GM18505 (cell line): ENCODE measurements at regions not wholly inside any gene's neighbourhood (a gene's known extent, or its start where the extent isn't known, plus 50 kb on each side); places are given as distances from the start of the nearest gene placed in this dataset.

Experiments
- ATAC-seq: cut with Tn5 transposase; IDR thresholded peaks from one replicate; pipeline ENCODE4 v1.9.1; 2021; ENCODE audit not compliant: unreplicated experiment
- POLR2A ChIP-seq: IDR thresholded peaks from 4 replicates; pipeline ENCODE4 v1.6.1; 2011; ENCODE audit warnings: borderline replicate concordance; ENCODE audit not compliant: insufficient read depth, insufficient read length; ENCODE audit errors: extremely low read depth

DNA sequence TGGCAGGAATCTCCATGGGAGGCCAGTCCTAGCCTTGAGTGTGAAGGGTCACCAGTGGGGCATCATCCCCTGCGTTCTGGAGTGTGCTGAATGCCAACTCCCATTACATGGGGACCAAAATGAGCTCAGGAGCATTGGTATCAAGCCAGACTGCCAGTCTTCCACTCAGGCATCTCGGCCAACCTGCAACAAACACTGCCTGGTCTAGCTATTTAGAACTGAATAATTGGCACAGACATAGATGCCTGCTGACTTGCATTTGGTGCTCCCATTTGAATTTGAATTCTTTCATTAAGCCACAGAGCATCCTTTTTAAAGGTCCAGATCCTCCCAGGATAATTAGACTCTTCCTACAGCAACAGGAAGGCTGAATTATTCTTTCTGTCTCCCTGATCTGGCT, 116.6 kb upstream of the ABCA1 start:
- no peak for TF ChIP-seq POLR2A
- ATAC-seq = no peak

DNA sequence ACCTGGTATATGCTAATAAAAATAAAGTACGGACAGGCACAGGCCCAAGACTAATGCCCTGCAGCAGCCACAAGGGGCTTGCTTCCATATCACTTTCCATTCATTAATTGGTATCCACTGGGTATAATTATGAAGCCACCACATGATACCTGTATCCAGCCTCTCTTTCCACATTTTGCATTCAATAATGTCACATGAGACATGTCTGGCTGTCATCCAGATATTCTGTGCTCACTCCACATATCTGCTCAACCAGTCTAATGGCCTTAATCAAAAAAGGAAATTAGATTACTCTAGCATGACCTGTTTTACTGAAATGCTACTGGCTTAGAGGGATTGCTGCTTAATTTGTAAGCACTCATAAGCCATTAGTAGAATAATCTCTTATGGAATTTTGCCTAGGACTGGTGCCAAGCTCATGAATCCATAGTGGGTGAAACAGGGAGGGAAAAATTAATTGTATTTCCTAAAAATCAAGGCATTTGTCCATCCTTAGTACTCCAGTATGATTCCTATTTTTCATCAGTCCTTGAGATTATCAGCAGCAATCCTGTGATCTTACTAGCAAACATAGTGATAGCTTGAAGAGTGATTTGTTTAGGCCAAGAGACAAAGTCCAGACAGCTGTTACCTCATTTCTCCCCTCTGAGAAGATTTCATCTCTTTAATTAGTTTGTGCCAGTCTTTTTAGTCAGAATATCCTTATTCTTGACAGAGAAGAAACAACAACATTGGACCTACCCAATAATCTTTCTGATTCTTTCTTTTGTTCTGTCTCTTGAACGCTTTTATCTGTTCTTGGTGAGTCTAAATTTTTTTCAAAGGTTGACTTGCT, 119.2 kb upstream of the ABCA1 start:
- no peak for TF ChIP-seq POLR2A
- no peak for ATAC-seq

DNA sequence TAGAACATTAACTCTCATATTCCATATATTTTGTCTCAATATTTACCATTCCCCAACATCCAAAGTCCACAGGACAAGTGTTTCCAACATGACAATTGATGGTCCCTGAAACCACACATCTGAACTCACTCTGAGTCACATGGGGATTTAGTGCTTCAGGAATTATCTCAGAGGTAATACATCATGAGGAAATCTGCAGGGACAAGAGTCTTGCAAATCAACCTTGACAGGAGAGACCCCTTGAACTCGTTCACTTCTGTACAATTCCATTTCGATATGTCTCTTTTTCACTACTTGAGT, 119.7 kb upstream of the ABCA1 start:
- no peak for ATAC-seq
- TF ChIP-seq POLR2A = no peak

DNA sequence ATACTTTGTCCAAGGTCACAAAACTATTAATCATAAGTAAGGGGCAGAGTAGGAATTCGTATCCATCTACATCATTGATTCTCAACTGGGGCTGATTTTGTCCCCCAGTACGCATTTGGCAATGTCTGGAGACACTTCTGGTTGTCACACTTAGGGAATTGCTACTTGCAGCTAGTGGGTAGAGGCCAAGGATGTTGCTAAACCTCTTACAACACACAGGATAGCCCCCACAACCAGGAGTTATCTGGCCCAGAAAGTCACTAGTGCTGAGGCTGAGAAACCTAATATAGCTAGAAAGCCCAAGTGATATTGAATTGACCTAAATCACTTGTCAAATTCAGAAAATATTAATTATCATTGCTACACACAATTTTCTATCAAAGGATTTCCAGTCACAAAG, 120.4 kb upstream of the ABCA1 start:
- no peak for TF ChIP-seq POLR2A
- ATAC-seq = no peak

- ATAC-seq = no peak
- TF ChIP-seq POLR2A = no peak
These were observed 122.3 kb upstream of the ABCA1 start for GRCh38 chr9:105050296-105050695.

GRCh38 chr9:105051897-105052296, 123.9 kb upstream of the ABCA1 start:
- ATAC-seq = no peak
- no peak for TF ChIP-seq POLR2A

GRCh38 chr9:105052346-105052745, 124.4 kb upstream of the ABCA1 start:
- ATAC-seq = no peak
- TF ChIP-seq POLR2A = no peak

- no peak for ATAC-seq
- TF ChIP-seq POLR2A = no peak
These were observed 125.3 kb upstream of the ABCA1 start for GRCh38 chr9:105053209-105053652.

DNA sequence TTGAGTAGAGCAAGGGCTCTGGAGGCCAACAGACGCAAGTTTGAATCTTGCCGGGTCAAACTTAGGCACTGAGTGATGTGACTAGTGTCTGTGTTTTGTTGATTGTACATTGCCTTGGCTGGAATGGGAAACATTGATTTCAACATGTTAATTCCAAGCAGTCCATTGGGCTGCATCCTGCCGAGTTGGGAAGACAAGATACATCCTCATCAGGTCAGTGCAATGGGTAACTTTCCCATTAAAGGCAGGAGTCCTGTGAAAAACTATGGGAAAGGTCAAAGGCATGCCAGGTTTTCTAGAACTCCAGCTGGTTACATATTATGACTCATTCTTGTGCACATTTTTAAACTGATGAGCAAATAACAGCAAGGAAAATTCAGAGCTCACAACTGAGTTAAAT, 126.5 kb upstream of the ABCA1 start:
- ATAC-seq = no peak
- no peak for TF ChIP-seq POLR2A

DNA sequence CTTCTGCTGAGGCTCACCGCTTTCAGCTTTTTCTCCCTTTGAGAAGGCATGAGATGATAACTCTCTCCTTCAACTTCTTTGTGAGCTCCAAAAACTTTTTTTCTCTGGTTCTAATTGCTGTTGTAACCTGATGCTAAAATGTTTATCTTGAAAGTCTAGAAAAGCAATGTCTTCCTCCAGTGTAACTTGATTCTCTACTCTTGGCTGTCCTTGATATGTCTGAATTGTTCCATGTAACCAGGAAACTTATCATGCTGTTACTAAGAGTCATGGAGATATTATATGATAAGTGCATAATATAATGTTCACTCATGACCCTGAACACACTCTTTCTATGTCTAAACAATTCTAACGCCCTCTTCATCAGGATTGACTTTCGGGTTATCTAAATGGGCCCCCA, 128.0 kb upstream of the ABCA1 start:
- ATAC-seq = no peak
- TF ChIP-seq POLR2A = no peak

- ATAC-seq = no peak
- no peak for TF ChIP-seq POLR2A
These were observed 129.6 kb upstream of the ABCA1 start for GRCh38 chr9:105057551-105057950.

DNA sequence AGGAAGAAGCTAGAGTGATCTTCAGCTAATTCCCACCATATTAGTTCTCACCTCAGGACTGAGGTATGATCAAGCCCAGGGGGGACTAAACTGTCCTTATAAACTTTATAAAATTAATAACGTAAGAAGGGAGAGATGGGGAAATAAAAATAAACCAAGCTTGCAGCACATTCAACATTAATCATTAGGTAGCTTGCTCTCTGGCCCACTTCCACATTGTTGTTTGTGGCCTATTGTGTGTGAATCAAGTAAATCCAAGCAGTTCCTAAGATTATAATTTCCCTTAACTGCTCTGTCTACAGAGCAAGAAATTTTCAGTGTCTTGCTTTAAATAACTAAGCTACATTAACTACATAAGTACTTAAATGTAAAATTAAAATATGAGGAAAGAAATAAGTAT, 131.3 kb upstream of the ABCA1 start:
- no peak for ATAC-seq

DNA sequence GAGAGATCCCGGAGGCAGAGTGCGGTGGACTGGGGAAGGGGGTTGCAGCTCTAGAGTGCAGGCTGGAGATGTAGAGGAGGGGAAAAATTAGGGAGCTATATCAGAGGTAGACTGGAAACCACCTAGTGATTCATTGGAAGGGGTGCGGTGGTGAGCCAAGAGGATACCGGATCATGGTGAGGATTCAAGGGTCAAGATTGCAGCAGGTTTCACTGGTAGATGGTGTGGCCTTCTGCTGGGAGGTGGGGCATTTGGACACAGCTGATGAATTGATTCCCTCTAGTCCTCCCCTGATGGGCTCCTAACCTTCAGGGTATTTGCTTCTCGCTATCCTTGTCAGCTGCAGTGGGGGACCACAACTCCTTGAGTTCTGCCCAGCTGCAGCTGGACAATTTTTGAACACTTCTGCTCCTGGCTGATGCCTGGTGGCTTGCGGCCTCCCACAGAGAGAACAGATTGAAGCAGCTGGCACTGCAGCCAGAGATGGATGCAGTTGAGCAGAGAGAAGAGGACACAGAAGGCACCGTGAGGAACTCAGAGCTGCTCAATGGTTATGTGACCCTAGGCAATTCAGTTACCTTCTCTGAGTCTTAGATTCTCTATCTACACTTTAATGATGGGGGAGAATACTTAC, 134.4 kb upstream of the ABCA1 start:
- no peak for ATAC-seq
- TF ChIP-seq POLR2A = no peak

More for the DNA sequence above, 131.3 kb upstream of the ABCA1 start:
- TF ChIP-seq POLR2A = no peak
